Brain microvascular endothelial cell (primary cell): ENCODE measurements at regions not wholly inside any gene's neighbourhood (a gene's known extent, or its start where the extent isn't known, plus 50 kb on each side); places are given as distances from the start of the nearest gene placed in this dataset.

Experiments used
- DNase-seq: peaks from one replicate; pipeline ENCODE4 v3.0.0-alpha.2; 2020
- H3K27ac ChIP-seq: fragments of 250-450 bp; sonication (Bioruptor Pico); 2 replicates; pipeline ENCODE4 v1.5.1; 2020; ENCODE audit warnings: mild to moderate bottlenecking, moderate library complexity
- H3K27me3 ChIP-seq: fragments of 250-450 bp; sonication (Bioruptor Pico); replicated peaks from 2 replicates; pipeline ENCODE4 v1.5.1; 2020; ENCODE audit warnings: mild to moderate bottlenecking
- H3K36me3 ChIP-seq: fragments of 250-450 bp; sonication (Bioruptor Pico); replicated peaks from 2 replicates; pipeline ENCODE4 v1.5.1; 2020; ENCODE audit warnings: mild to moderate bottlenecking
- H3K4me3 ChIP-seq: 2 replicates; pipeline ENCODE4 v1.5.1; 2011; ENCODE audit warnings: low read depth, mild to moderate bottlenecking, control low read depth, low read length, moderate library complexity
- CTCF ChIP-seq: IDR thresholded peaks from 2 replicates; pipeline ENCODE4 v1.5.1; 2011; ENCODE audit warnings: low read depth, mild to moderate bottlenecking, moderate library complexity, low read length, control low read depth, inconsistent platforms; ENCODE audit errors: missing control alignments
- in situ Hi-C: cut with HindIII; loops from 2 replicates; pipeline ENCODE4 v1.10.0; 2017; ENCODE audit warnings: low sequenced_read_pairs, low pct_ligation_motif_present

DNA sequence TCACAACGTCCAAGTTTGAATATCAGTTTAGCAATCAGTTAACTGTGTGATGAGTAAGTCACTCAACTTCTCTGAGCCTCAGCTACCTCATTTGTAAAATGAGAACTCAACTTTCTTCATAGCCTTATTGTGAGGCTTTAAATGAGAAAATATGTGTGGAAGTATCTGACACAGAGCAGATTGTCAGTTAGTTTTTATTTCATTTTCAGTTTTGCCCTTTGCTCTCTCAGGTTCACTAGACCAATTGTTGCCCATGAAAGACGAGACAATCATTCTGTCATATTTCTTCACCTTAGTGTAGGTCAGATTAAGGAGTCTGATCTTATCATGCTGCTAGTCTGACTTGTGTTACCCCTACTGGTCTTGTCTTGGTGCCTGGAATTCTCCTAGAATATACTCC, 232.8 kb upstream of the PTBP2 start:
- in situ Hi-C loops, result no loop called here

DNA sequence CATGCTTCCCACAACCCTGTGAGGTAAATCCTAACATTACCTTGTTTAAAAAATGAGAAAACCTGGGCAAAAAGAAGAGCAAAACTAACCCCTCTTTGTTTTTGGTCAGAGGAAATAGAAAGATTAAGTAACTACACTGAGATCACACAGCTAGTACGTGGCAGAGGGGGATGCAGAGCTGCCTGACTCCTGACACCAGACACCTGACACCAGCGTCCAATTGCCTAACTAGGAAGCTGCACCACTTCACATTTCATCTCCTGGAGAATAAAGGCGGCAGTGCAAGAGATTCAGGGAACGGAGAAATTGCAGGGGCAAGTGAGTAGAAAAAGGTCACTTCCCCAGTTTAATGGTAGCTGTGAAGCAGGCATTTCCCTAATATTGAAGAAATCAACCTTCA, 229.3 kb upstream of the PTBP2 start:
- in situ Hi-C loops, result no loop called here
- no peak overlapping the region for H3K4me3 ChIP-seq
- DNase-seq, result peak; percentile 10

More for the DNA sequence above, 232.8 kb upstream of the PTBP2 start:
- Histone ChIP-seq H3K27me3 (no peaks in the 10 kb centered on the region), H3K4me3 (no peak overlapping the region), H3K36me3 (no peaks in the 10 kb centered on the region), H3K27ac (no peak overlapping the region)
- DNase-seq, result no peak
- TF ChIP-seq CTCF, result no peak

GRCh38 chr1:96498744-96499340, 222.7 kb upstream of the PTBP2 start:
- Histone ChIP-seq H3K27ac (no peak overlapping the region), H3K4me3 (no peak overlapping the region), H3K36me3 (no peaks in the 10 kb centered on the region), H3K27me3 (no peaks in the 10 kb centered on the region)
- TF ChIP-seq CTCF, result no peak
- in situ Hi-C loops, result no loop called here
- DNase-seq, result no peak

More for the DNA sequence above, 229.3 kb upstream of the PTBP2 start:
- no peaks in the 10 kb centered on the region for H3K27me3 ChIP-seq
- no peaks in the 10 kb centered on the region for H3K36me3 ChIP-seq
- TF ChIP-seq CTCF, result no peak
- no peak overlapping the region for H3K27ac ChIP-seq

DNA sequence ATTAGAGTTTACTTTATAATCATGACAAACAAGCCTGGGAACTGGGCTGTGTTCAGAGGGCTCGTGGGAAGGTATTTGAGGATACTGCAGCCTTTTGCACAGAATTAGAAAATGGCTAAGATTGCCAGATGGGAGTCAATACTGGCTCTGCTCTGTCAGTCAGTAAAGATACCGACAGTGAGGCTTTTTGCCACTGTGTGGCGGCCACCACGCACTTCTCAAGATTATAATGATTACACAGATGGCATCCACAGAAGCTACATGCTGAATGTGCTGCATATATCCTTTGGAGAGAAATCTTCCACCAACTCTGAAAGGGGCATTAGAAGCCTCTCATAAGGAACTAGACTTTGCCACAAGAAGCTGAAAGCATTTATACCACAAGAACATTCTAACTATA, 213.4 kb upstream of the PTBP2 start:
- TF ChIP-seq CTCF, result no peak
- in situ Hi-C loops, result no loop called here

GRCh38 chr1:96509339-96509738, 212.2 kb upstream of the PTBP2 start:
- DNase-seq, result no peak
- no peak for TF ChIP-seq CTCF
- no peaks in the 10 kb centered on the region for H3K36me3 ChIP-seq
- no peak overlapping the region for H3K4me3 ChIP-seq
- no peak overlapping the region for H3K27ac ChIP-seq
- no peaks in the 10 kb centered on the region for H3K27me3 ChIP-seq
- in situ Hi-C loops, result no loop called here

More for the DNA sequence above, 213.4 kb upstream of the PTBP2 start:
- Histone ChIP-seq H3K36me3 (no peaks in the 10 kb centered on the region), H3K27ac (no peak overlapping the region), H3K27me3 (no peaks in the 10 kb centered on the region), H3K4me3 (no peak overlapping the region)
- no peak for DNase-seq

DNA sequence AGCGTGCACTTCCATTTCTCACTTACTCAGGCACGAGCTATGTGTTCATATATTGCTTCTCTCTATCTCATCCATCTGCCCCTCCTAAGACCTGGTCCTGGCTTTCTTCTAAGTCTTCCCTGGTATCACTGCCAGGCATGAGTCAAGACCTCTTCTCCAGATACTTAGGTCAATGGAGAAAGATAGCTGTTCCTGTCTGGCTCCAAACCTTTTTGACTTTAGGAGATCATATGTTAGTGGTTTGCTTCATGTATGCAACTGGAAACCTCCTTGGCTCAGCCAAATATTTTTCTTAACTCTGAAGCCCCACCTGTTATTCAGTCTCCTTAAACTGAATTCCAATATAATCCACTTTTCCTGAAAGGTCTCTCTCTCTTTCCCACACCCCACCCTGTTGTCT, 211.6 kb upstream of the PTBP2 start:
- no peak for DNase-seq
- no peak overlapping the region for H3K27ac ChIP-seq
- no peaks in the 10 kb centered on the region for H3K36me3 ChIP-seq
- H3K4me3 ChIP-seq, result no peak overlapping the region
- no peak for TF ChIP-seq CTCF
- in situ Hi-C loops, result no loop called here
- H3K27me3 ChIP-seq, result no peaks in the 10 kb centered on the region
